Inflammatory macrophage treated with lipopolysaccharide for 1 hour (primary cell): ENCODE measurements at regions not wholly inside any gene's neighbourhood (a gene's known extent, or its start where the extent isn't known, plus 50 kb on each side); places are given as distances from the start of the nearest gene placed in this dataset.

ENCODE experiments used
- DNase-seq, 2 donors: peaks; one replicate each; pipeline ENCODE4 v3.0.0-alpha.2; 2020 to 2022

GRCh38 chr7:21160401-21160800, 267.5 kb upstream of the SP4 start:
- DNase-seq, result no peak

DNA sequence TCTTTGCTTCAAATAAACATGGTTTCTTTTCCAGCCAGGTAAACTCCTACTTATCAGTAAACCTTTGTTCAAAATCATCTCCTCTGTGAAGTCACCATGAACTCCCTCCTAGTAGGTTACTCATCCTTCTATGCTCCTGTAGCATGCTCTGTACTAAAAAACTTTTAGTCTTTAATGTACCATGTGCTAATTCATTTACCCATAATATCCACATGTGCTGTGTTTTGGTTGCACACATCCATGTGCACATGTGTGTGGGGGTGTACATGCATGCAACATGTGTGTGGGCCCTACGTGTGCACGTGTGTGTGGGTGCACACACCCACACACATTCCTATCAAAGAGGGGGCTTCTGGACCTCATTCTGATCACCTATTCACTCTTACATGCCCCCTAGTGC, 259.9 kb upstream of the SP4 start:
- no peak for DNase-seq

DNA sequence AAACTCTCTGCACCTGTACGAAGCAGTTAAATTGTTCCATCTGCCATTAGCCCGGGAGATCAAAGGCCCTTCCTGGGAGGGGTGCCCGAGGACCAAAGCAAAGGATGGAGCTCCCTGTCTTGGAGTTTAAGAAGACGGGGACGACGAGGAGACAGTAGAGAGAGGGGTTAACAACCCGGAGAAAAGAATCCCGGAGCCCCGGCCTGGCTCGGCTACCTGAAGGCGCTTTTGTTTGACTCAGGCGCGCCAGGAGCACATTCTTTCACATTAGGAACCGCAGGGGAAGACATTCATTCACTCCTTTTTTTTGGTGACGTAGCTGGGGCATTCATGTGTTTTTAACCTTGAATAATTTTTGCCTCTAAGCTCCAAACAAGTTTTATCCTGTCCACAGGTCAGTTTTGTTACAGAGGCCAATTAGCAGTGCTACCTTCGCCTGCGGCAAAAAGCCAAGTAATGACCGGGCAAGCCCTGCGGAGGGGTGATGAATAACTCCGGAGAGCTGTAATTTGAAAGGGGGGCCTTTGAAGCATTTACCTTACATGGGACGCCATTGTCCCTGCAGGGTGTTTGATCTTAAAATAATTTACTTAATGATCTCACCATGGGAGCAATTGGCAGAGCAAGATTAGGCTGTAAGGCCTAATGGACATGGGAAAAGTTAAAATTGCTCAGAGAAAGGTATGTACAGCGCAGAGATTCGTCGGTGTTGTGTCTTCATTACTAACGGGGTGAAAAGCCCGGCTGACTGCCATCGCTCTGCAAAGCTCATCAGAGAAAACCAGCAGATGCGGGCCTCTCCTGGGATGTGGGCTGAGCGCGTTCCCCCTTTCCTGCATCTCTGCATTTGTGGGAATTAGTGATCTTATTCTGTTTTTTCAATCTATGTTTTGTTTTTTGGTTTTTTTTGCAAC, 258.0 kb upstream of the SP4 start:
- no peak for DNase-seq

- DNase-seq, result no peak
These were observed 255.1 kb upstream of the SP4 start for GRCh38 chr7:21172800-21173199.

DNA sequence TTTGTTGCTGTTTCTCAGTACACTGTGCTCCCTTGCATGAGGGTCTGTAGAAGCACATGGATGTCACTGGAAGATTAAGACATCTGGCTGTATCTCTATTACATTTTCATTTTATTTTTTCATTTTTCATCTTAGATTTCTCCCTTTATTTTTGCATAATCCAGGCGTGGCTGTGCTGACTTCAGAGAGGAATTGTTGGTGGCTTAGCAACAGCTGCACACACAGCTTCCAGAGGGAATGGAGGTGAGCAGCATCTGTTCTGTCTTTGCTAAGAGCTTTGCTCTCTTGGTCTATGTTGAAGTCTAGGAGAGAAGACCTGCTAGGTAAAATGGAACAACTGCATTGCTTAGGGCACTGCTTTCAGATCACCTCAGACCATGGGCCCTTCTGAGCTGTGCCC, 254.4 kb upstream of the SP4 start:
- DNase-seq, result no peak

- no peak for DNase-seq
These were observed 252.2 kb upstream of the SP4 start for GRCh38 chr7:21175714-21176113.

DNA sequence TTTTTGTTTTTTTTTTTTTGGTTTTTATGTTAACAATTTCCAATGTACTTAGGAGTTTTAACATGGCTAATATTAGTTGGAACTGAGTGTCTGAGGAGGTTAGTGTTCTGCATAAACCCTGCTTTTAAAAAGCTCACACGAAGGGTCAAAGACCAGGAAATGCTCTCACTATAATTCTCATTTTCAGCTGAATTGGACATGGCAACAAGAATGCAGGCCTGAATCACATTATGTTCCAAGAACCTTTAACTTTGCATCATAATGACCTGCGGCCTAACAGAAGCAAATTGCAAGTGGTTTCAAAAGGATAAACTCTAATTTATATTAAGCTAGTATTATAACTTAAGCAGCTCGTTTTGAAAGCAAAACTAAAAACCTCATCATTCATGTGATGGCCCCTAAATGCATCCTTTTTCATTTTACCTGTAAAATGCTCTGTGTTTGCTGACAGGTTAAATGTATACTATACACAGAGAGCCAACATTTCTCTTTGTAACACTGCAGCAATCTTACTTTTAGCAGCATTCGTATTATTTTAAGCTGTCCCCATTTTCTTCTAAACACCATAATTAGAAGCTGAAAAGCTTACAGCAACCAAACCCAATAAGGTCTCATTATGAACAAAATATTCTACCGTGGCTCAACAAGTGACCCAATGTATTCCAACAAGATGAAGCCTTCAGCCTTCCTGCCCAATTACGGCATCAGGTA, 242.8 kb upstream of the SP4 start:
- DNase-seq, result no peak

DNA sequence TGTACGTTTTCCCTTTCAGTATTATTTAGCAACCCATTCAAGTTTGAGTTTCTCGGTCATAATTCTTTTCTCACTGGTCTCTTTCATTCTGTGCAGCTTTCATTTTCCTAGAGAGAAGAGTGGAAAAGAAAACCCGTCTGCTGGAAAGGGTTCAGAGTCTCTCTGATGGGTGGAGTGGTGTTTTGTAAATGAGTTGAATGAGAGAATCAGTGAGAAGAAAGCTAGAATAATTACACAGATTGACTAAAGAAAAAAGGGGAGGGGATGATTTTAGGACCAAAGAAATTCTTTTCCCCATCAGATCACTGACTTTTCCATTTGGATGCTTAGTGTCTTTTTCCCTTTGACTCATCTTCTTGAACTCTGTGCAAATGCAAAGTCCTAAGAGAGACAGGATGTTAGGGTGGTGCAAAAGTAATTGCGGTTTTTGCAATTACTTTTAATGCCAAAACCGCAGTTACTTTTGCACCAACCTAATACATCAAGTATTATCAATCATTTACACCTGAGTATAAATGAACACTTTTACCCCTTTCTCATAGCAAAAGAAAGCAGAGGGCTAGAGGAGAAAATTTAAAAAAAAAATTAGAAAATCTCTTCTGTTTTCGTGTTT, 242.1 kb upstream of the SP4 start:
- no peak for DNase-seq

DNA sequence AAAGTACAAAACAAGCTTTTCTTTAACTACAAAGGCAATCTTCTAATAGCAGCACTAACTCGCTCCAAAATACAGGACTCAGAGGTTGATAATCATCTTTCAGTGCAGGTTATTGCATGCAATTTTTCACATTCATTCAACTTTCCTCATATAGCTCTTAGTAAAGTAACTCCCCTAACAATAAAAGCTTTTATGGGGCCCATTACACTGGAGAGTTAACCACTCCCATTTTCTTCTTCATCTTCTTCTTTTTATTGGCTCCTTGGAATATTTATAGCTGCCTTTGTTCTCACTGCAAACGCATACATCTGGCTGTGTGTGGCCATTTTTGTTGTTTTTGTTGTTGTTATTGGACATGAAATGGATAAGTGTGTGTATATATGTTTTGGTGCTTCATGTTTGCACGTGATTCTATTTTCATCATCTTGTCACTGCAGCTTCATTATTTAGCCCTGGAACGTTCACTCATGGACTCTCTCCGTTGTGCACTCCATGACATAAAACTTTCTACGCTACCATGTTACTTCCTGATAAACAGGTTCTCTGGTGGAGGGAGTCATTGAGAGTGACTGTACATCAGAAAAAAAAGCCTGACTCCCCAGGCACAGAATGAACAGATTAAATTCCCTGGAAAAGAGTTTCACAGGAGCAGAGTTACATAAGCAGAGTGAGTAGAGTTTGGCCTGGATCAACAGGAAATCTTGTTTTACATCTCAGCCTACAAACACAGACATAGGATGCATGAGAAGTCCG, 236.4 kb upstream of the SP4 start:
- no peak for DNase-seq

GRCh38 chr7:21192657-21193056, 235.2 kb upstream of the SP4 start:
- no peak for DNase-seq

DNA sequence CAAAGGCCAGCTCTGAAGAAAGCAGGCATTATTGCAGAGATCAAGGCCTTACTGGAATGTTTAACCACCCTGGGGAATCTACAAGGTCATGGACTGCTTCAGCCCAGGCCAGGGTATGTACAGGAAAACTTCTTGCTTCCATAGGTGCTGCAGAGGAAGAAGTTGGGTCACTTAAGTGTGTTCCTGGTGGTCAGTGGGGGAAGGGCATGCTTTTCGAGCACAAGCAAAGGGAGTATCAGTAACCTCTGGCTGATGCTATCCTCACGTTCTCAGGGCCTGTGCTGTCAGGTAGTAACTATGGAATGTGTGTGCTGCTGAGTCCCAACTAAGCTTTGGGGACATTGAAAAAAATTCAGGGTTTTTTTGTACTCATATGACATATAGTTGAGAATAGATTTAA, 234.0 kb upstream of the SP4 start:
- DNase-seq, result no peak

- no peak for DNase-seq
These were observed 232.9 kb upstream of the SP4 start for GRCh38 chr7:21194936-21195335.

DNA sequence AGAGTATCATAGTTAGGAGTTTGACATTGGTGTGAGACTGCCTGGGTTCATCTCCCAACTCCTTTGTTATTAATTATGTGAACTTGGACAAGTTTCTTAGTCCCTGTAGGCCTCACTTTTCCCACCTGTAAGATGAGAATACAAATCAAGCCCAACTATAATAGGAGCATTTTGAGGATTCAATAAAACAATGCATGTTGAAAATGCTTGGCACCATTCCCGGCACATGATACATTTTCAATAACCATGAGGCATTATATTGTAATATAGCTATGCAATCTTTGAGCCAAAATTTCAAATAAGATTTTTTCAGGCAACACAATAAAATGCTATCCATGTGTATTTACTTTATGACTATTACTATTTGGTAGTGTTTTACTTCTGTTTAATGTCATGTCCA, 229.0 kb upstream of the SP4 start:
- no peak for DNase-seq

DNA sequence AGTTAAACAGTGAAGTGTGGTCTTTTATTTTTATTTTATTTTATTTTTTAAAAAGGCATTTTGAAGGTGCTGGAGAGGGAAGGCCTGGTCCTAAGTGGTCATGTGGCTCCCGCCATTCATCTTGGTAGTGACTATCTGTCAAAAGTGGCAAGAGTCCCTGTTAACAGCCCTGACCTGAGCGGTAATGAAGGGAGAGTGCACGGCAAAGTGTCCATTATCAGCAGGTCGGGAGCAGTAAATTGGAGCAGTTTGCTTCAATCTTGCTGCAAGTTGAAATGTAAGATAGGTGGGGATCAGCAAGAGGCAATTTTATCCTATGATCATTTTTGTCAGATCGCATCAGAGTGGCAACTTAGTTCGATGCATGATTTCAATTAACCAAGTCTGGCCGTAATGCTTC, 227.4 kb upstream of the SP4 start:
- no peak for DNase-seq

DNA sequence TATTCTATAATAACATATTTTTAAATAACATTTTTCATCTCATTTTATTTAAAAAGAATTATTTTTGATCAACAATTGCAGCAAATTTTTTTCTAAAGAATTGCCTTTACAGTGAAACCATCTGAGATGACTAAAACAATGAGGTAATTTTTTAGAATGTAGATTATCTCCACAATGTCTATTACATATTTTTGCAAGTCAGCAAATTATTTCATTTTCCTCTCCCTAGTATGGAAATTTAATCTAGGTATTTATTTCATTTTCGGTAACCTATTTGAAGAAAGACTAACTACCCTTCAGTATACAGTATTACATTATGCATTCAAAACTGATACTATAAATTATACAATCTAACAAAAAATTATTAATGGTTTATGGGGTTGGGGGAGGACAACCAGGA, 213.2 kb upstream of the SP4 start:
- DNase-seq, result no peak

- DNase-seq, result no peak
These were observed 212.6 kb upstream of the SP4 start for GRCh38 chr7:21215307-21215706.

DNA sequence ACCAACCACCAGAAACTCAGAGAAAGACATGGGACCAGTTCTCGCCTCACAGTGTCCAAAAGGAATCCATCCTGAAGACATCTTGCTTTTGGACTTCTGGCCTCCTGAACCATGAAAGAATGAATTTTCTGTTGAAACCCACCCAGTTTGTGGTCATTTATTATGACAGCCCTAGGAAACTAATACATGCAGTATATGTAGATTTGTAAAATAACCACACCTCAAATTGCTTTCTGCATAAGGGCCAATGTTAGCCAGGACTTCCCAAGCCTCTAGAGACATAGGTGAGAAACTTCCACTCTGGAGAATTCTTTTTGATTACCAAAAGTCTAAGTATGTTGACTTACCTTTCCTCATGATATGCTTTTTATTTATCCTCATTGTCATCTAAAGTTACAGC, 210.5 kb upstream of the SP4 start:
- no peak for DNase-seq

GRCh38 chr7:21218155-21218554, 209.7 kb upstream of the SP4 start:
- DNase-seq, result no peak

- DNase-seq, result no peak
These were observed 206.8 kb upstream of the SP4 start for GRCh38 chr7:21221130-21221529.

- DNase-seq, result no peak
These were observed 189.3 kb upstream of the SP4 start for GRCh38 chr7:21238400-21239116.

DNA sequence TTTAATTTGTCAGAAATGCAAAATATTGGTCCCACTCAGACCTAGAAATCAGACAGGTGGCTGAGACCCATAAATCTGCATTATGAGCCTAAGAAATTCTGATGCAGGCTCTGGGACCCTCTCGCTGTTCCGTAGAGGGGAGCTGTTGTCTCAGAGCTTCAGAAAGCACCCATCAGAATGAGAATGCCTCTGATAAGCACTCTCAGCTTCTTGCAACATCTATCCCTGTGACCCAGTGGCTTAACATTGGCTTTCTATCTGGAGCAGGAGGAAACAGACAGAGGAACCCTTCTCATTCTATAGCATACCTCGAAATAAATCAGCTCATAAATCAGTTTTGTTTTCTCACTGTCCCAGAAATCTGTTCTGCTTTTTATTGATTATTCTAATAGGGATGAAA, 184.6 kb upstream of the SP4 start:
- no peak for DNase-seq

- no peak for DNase-seq
These were observed 176.6 kb upstream of the SP4 start for GRCh38 chr7:21251151-21251800.
